DOHH2 (cell line): ENCODE measurements at regions not wholly inside any gene's neighbourhood (a gene's known extent, or its start where the extent isn't known, plus 50 kb on each side); places are given as distances from the start of the nearest gene placed in this dataset.

Experiments
- EZH2phosphoT487 ChIP-seq: fragments of 200-600 bp; sonication (generic); IDR thresholded peaks from 2 replicates; pipeline ENCODE4 v1.6.1; 2017; ENCODE audit warnings: borderline replicate concordance, mild to moderate bottlenecking, antibody characterized with exemption, low read length, moderate library complexity, mixed read lengths
- TF ChIP-seq, protein P1 (sequence below): fragments of 200-600 bp; sonication (generic); IDR thresholded peaks from one replicate; pipeline ENCODE4 v1.5.1; 2014; ENCODE audit warnings: antibody characterized with exemption, mild to moderate bottlenecking, low read depth, low read length; ENCODE audit not compliant: poor library complexity, severe bottlenecking

DNA sequence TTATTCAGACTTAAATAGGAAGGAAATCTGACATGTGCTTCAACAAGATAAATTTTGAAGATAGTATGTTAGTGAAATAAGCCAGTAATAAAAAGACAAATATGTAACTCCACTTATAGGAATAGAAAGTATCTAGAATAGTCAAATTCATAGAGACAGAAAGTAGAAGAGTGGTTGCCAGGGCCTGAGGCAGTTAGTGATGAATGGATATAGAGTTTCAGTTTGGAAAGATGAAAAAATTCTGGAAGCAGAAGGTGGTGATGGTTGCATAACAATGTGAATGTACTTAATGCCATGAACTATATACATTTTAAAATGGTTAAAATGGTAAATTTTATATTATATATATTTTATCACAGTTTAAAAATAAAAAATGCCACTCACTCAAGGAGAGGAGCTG lies 54.3 kb downstream of the HAND2 start:
- TF ChIP-seq, protein P1, sequence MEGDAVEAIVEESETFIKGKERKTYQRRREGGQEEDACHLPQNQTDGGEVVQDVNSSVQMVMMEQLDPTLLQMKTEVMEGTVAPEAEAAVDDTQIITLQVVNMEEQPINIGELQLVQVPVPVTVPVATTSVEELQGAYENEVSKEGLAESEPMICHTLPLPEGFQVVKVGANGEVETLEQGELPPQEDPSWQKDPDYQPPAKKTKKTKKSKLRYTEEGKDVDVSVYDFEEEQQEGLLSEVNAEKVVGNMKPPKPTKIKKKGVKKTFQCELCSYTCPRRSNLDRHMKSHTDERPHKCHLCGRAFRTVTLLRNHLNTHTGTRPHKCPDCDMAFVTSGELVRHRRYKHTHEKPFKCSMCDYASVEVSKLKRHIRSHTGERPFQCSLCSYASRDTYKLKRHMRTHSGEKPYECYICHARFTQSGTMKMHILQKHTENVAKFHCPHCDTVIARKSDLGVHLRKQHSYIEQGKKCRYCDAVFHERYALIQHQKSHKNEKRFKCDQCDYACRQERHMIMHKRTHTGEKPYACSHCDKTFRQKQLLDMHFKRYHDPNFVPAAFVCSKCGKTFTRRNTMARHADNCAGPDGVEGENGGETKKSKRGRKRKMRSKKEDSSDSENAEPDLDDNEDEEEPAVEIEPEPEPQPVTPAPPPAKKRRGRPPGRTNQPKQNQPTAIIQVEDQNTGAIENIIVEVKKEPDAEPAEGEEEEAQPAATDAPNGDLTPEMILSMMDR: no peak
- TF ChIP-seq EZH2phosphoT487: no peak
